ENCODE measurements at regions not wholly inside any gene's neighbourhood (a gene's known extent, or its start where the extent isn't known, plus 50 kb on each side); places are given as distances from the start of the nearest gene placed in this dataset.

GRCh38 chr6:21780679-21781078, 187.1 kb downstream of the SOX4 start:
- Histone ChIP-seq H3K4me1 (ENCODE audit: control insufficient read depth in 1 of 2, insufficient read depth in 2 of 2, low read depth in 1 of 2, low read length in 1 of 2) (peaks cover 0 to 7% of the 10 kb centered on the region in 2 experiments; a peak in 2 of 4 replicates), H3K4me3 (ENCODE audit: low read depth in 2 of 2, low read length in 1 of 2) (no peak overlapping the region), H3K9ac (no peak overlapping the region), H4K20me1 (ENCODE audit: insufficient read depth) (no peaks in the 10 kb centered on the region), H3K9me3 (no peaks in the 10 kb centered on the region), H3K4me2 (no peak overlapping the region), H3F3A (replicated peaks; ENCODE audit: insufficient read depth) (peaks cover 7% of the 10 kb centered on the region), H2AFZ (ENCODE audit: low read depth) (no peak overlapping the region), H3K9me2 (no peaks in the 10 kb centered on the region), H3K79me2 (ENCODE audit: insufficient read depth) (peaks cover 4% of the 10 kb centered on the region), H3K36me3 (replicated peaks in 1 of 2; ENCODE audit: control insufficient read depth in 1 of 2, insufficient read depth in 2 of 2, low read length in 1 of 2) (no peaks in the 10 kb centered on the region), H3K27ac (ENCODE audit: low read depth in 2 of 2, low read length in 1 of 2) (peak overlapping the region in 1 of 2 experiments; percentile 73; a peak in 2 of 4 replicates), H3K27me3 (ENCODE audit: insufficient read depth) (no peaks in the 10 kb centered on the region)
- 71% methylated on average over 5 of the region's 5 CpGs for WGBS (ENCODE audit: low lambda C conversion rate)
- no peak for DNase-seq
- CTCF ChIA-PET, result no interaction called here
- POLR2A ChIA-PET, result no interaction called here
- no peak for TF ChIP-seq EZH2phosphoT487 (IDR thresholded peaks at IDR 0.05; ENCODE audit: borderline replicate concordance, low read depth)
- TF ChIP-seq SMC3 (IDR thresholded peaks at IDR 0.05; ENCODE audit: low read depth, low read length), result no peak
- TF ChIP-seq GABPA (IDR thresholded peaks at IDR 0.05; ENCODE audit: low read depth), result no peak
- no peak for TF ChIP-seq RCOR1 (IDR thresholded peaks at IDR 0.05; ENCODE audit: low read length)
- no peak for TF ChIP-seq YY1 (IDR thresholded peaks at IDR 0.05; ENCODE audit: low read depth)
- TF ChIP-seq SIN3A (IDR thresholded peaks at IDR 0.05; ENCODE audit: borderline replicate concordance, low read depth, low read length), result no peak
- TF ChIP-seq RAD21 (IDR thresholded peaks at IDR 0.05; ENCODE audit: low read length), result no peak

GRCh38 chr6:21781128-21781527, 187.6 kb downstream of the SOX4 start:
- TF ChIP-seq, protein P1, sequence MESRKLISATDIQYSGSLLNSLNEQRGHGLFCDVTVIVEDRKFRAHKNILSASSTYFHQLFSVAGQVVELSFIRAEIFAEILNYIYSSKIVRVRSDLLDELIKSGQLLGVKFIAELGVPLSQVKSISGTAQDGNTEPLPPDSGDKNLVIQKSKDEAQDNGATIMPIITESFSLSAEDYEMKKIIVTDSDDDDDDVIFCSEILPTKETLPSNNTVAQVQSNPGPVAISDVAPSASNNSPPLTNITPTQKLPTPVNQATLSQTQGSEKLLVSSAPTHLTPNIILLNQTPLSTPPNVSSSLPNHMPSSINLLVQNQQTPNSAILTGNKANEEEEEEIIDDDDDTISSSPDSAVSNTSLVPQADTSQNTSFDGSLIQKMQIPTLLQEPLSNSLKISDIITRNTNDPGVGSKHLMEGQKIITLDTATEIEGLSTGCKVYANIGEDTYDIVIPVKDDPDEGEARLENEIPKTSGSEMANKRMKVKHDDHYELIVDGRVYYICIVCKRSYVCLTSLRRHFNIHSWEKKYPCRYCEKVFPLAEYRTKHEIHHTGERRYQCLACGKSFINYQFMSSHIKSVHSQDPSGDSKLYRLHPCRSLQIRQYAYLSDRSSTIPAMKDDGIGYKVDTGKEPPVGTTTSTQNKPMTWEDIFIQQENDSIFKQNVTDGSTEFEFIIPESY (IDR thresholded peaks at IDR 0.05; ENCODE audit: borderline replicate concordance, low read depth), result no peak
- TF ChIP-seq POLR2AphosphoS5 (IDR thresholded peaks at IDR 0.05; ENCODE audit: low read depth, low read length), result no peak
- TF ChIP-seq FOXM1 (IDR thresholded peaks at IDR 0.05; ENCODE audit: low read depth), result no peak
- TF ChIP-seq GATA2 (CRISPR knock-in tag; IDR thresholded peaks at IDR 0.05), result 0 out of 2 replicates have a peak, but pooled peaks have one; percentile 6
- peak; percentile 75 for TF ChIP-seq MXI1 (IDR thresholded peaks at IDR 0.05; ENCODE audit: low read depth, low read length)
- Histone ChIP-seq H3K27me3 (ENCODE audit: insufficient read depth) (no peaks in the 10 kb centered on the region), H3K4me2 (no peak overlapping the region), H2AFZ (ENCODE audit: low read depth) (no peak overlapping the region), H3K27ac (ENCODE audit: low read depth in 2 of 2, low read length in 1 of 2) (peak overlapping the region in 1 of 2 experiments; percentile 73; a peak in 2 of 4 replicates), H3K9ac (no peak overlapping the region), H3K4me3 (ENCODE audit: low read depth in 2 of 2, low read length in 1 of 2) (no peak overlapping the region), H3K4me1 (ENCODE audit: control insufficient read depth in 1 of 2, insufficient read depth in 2 of 2, low read depth in 1 of 2, low read length in 1 of 2) (peaks cover 0 to 7% of the 10 kb centered on the region in 2 experiments; a peak in 2 of 4 replicates), H3K9me3 (no peaks in the 10 kb centered on the region), H4K20me1 (ENCODE audit: insufficient read depth) (no peaks in the 10 kb centered on the region), H3K9me2 (no peaks in the 10 kb centered on the region), H3F3A (replicated peaks; ENCODE audit: insufficient read depth) (peaks cover 7% of the 10 kb centered on the region), H3K36me3 (replicated peaks in 1 of 2; ENCODE audit: control insufficient read depth in 1 of 2, insufficient read depth in 2 of 2, low read length in 1 of 2) (no peaks in the 10 kb centered on the region), H3K79me2 (ENCODE audit: insufficient read depth) (no peaks in the 10 kb centered on the region)
- ChIA-PET CTCF (interaction anchor here (0.9 kb wide), 1 partner anchor 97 kb away, joined by 3 read pairs; no protein-coding TSS in a partner anchor), POLR2A (no interaction called here)
- DNase-seq, result peak; percentile 44
- WGBS (ENCODE audit: low lambda C conversion rate), result 48% methylated on average over 3 of the region's 3 CpGs
